HEK293 (cell line): ENCODE measurements at regions not wholly inside any gene's neighbourhood (a gene's known extent, or its start where the extent isn't known, plus 50 kb on each side); places are given as distances from the start of the nearest gene placed in this dataset.
A peak's percentile ranks its signal among the peaks of the same experiment; 100 is the strongest.

Source experiments
- HOXC10 ChIP-seq: sonication (generic); formaldehyde crosslinking; IDR thresholded peaks from 2 replicates; pipeline ENCODE4 v1.8.1; 2023; ENCODE audit warnings: mild to moderate bottlenecking, missing genetic modification reagents
- HOXD13 ChIP-seq: sonication (generic); formaldehyde crosslinking; IDR thresholded peaks from 2 replicates; pipeline ENCODE4 v1.8.0; 2022; ENCODE audit warnings: missing genetic modification reagents, borderline replicate concordance
- KLF10 ChIP-seq: fragments of 450-650 bp; IDR thresholded peaks from 2 replicates; pipeline ENCODE4 v1.5.1; 2018; ENCODE audit warnings: missing biosample characterization, mild to moderate bottlenecking, missing genetic modification characterization
- PRDM1 ChIP-seq: fragments of 450-650 bp; formaldehyde crosslinking; IDR thresholded peaks from 2 replicates; pipeline ENCODE4; 2016; ENCODE audit warnings: missing biosample characterization, missing genetic modification characterization
- SP2 ChIP-seq: fragments of 450-650 bp; formaldehyde crosslinking; IDR thresholded peaks from 2 replicates; pipeline ENCODE4 v1.5.1; 2016; ENCODE audit warnings: missing biosample characterization, missing genetic modification characterization
- ZBTB1 ChIP-seq: fragments of 450-650 bp; formaldehyde crosslinking; IDR thresholded peaks from 2 replicates; pipeline ENCODE4 v1.5.1; 2016; ENCODE audit warnings: missing biosample characterization, missing genetic modification characterization
- ZBTB21 ChIP-seq: fragments of 450-650 bp; formaldehyde crosslinking; IDR thresholded peaks from 2 replicates; pipeline ENCODE4 v1.5.1; 2017; ENCODE audit warnings: missing biosample characterization, missing genetic modification characterization
- ZBTB7A ChIP-seq: fragments of 450-650 bp; formaldehyde crosslinking; IDR thresholded peaks from 2 replicates; pipeline ENCODE4 v1.5.1; 2016; ENCODE audit warnings: low read depth, missing biosample characterization, missing genetic modification characterization
- ZNF10 ChIP-seq: fragments of 450-650 bp; formaldehyde crosslinking; IDR thresholded peaks from 2 replicates; pipeline ENCODE4 v1.5.1; 2017; ENCODE audit warnings: missing biosample characterization, missing genetic modification characterization
- ZNF121 ChIP-seq: fragments of 450-650 bp; formaldehyde crosslinking; IDR thresholded peaks from 2 replicates; pipeline ENCODE4 v1.5.1; 2016; ENCODE audit warnings: missing biosample characterization, missing genetic modification characterization
- ZNF169 ChIP-seq: fragments of 450-650 bp; formaldehyde crosslinking; IDR thresholded peaks from 2 replicates; pipeline ENCODE4 v1.5.1; 2016; ENCODE audit warnings: missing biosample characterization, missing genetic modification characterization
- ZNF211 ChIP-seq: fragments of 450-650 bp; formaldehyde crosslinking; IDR thresholded peaks from 2 replicates; pipeline ENCODE4 v1.5.1; 2016; ENCODE audit warnings: low read depth, missing biosample characterization, missing genetic modification characterization
- ZNF239 ChIP-seq: fragments of 450-650 bp; formaldehyde crosslinking; IDR thresholded peaks from 2 replicates; pipeline ENCODE4 v1.5.1; 2016; ENCODE audit warnings: missing biosample characterization, missing genetic modification characterization
- ZNF350 ChIP-seq: fragments of 450-650 bp; formaldehyde crosslinking; IDR thresholded peaks from 2 replicates; pipeline ENCODE4 v1.5.0; 2017; ENCODE audit warnings: missing biosample characterization, mild to moderate bottlenecking, missing genetic modification characterization
- ZNF514 ChIP-seq: fragments of 450-650 bp; formaldehyde crosslinking; IDR thresholded peaks from 2 replicates; pipeline ENCODE4 v1.5.1; 2016; ENCODE audit warnings: missing biosample characterization, missing genetic modification characterization
- ZNF521 ChIP-seq: fragments of 450-650 bp; formaldehyde crosslinking; IDR thresholded peaks from 2 replicates; pipeline ENCODE4 v1.5.1; 2017; ENCODE audit warnings: missing biosample characterization, mild to moderate bottlenecking, missing genetic modification characterization
- ZNF585B ChIP-seq: fragments of 450-650 bp; formaldehyde crosslinking; IDR thresholded peaks from 2 replicates; pipeline ENCODE4 v1.5.1; 2016; ENCODE audit warnings: missing biosample characterization, missing genetic modification characterization
- ZNF596 ChIP-seq: fragments of 450-650 bp; IDR thresholded peaks from 2 replicates; pipeline ENCODE4 v1.5.0; 2018; ENCODE audit warnings: missing biosample characterization, mild to moderate bottlenecking, missing genetic modification characterization, moderate library complexity
- ZNF621 ChIP-seq: fragments of 450-650 bp; formaldehyde crosslinking; IDR thresholded peaks from 2 replicates; pipeline ENCODE4 v1.5.1; 2017; ENCODE audit warnings: missing biosample characterization, missing genetic modification characterization
- ZNF624 ChIP-seq: fragments of 450-650 bp; formaldehyde crosslinking; IDR thresholded peaks from 2 replicates; pipeline ENCODE4 v1.5.1; 2017; ENCODE audit warnings: missing biosample characterization, missing genetic modification characterization
- ZNF629 ChIP-seq: fragments of 450-650 bp; formaldehyde crosslinking; IDR thresholded peaks from 2 replicates; pipeline ENCODE4 v1.5.1; 2017; ENCODE audit warnings: missing biosample characterization, missing genetic modification characterization
- ZNF830 ChIP-seq: fragments of 450-650 bp; IDR thresholded peaks from 2 replicates; pipeline ENCODE4 v1.5.0; 2018; ENCODE audit warnings: missing biosample characterization, missing genetic modification characterization, low read depth, mild to moderate bottlenecking, moderate library complexity
- ZSCAN23 ChIP-seq: fragments of 450-650 bp; formaldehyde crosslinking; IDR thresholded peaks from 2 replicates; pipeline ENCODE4 v1.5.1; 2016; ENCODE audit warnings: missing biosample characterization, missing genetic modification characterization
- TF ChIP-seq, protein P1 (sequence below): fragments of 450-650 bp; formaldehyde crosslinking; IDR thresholded peaks from 2 replicates; pipeline ENCODE4 v1.5.1; 2016; ENCODE audit warnings: missing biosample characterization, missing genetic modification characterization, borderline replicate concordance
- TF ChIP-seq, protein P2 (sequence below): fragments of 450-650 bp; formaldehyde crosslinking; IDR thresholded peaks from 2 replicates; pipeline ENCODE4 v1.5.1; 2016; ENCODE audit warnings: missing biosample characterization, missing genetic modification characterization
- TF ChIP-seq, protein P3 (sequence below): fragments of 450-650 bp; formaldehyde crosslinking; IDR thresholded peaks from 2 replicates; pipeline ENCODE4 v1.5.1; 2016; ENCODE audit warnings: missing biosample characterization, missing genetic modification characterization
- TF ChIP-seq, protein P4 (sequence below): fragments of 450-650 bp; IDR thresholded peaks from 2 replicates; pipeline ENCODE4 v1.5.1; 2018; ENCODE audit warnings: missing biosample characterization, missing genetic modification characterization
- TF ChIP-seq, protein P5 (sequence below): fragments of 450-650 bp; formaldehyde crosslinking; IDR thresholded peaks from 2 replicates; pipeline ENCODE4 v1.5.0; 2017; ENCODE audit warnings: missing biosample characterization, missing genetic modification characterization, borderline replicate concordance

DNA sequence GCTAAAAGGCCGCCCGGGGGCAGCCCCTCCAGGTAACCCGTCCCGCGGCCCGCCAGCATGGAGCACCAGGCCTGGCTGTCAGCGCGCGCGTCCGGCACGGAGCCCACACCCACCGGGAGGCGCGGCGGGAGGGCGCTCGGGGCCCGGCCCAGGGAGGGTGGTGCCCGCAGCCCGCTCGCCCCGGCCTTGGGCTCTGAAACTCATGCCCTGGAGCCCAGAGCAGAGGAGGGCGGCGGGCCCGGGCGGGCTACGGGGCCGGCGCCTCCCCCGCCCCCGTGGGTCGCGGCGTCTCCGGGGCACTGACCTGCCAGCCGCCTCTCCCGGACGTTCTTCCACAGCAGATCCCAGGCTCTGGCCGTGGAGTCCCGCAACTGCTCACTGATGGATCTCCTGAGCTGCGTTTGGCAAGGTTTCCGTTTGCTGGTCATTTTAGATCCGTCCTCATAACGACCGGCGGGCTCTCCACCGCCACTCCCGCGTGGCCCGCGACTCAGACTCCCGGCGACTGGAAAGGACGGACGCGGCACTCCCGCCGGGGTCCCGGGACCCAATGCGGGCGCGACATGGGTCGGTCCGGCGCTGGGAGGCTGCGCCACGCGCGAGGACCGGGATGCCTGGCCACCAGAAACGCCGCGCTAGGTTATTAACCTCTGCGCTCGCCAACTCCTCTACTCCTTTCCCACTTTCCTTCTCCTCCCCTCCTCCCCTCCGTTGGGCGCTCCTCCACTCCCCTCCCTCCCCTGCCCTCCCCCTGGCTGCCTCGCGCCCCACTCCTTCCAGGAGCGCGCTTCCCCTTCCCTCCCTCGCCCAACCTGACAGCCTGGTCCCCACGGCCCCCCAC is 64.7 kb upstream of the STARD13 start (continued):
- TF ChIP-seq, protein P1, sequence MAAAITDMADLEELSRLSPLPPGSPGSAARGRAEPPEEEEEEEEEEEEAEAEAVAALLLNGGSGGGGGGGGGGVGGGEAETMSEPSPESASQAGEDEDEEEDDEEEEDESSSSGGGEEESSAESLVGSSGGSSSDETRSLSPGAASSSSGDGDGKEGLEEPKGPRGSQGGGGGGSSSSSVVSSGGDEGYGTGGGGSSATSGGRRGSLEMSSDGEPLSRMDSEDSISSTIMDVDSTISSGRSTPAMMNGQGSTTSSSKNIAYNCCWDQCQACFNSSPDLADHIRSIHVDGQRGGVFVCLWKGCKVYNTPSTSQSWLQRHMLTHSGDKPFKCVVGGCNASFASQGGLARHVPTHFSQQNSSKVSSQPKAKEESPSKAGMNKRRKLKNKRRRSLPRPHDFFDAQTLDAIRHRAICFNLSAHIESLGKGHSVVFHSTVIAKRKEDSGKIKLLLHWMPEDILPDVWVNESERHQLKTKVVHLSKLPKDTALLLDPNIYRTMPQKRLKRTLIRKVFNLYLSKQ (tag by site-specific recombination): no peak
- TF ChIP-seq ZNF514 (tag by site-specific recombination): no peak
- TF ChIP-seq ZNF596 (tag by site-specific recombination): peak; percentile 40; the same call in 1 of the 2 replicates
- TF ChIP-seq ZNF211 (tag by site-specific recombination): no peak
- TF ChIP-seq, protein P2, sequence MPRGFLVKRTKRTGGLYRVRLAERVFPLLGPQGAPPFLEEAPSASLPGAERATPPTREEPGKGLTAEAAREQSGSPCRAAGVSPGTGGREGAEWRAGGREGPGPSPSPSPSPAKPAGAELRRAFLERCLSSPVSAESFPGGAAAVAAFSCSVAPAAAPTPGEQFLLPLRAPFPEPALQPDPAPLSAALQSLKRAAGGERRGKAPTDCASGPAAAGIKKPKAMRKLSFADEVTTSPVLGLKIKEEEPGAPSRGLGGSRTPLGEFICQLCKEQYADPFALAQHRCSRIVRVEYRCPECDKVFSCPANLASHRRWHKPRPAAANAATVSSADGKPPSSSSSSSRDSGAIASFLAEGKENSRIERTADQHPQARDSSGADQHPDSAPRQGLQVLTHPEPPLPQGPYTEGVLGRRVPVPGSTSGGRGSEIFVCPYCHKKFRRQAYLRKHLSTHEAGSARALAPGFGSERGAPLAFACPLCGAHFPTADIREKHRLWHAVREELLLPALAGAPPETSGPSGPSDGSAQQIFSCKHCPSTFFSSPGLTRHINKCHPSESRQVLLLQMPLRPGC: no peak
- no peak for TF ChIP-seq ZBTB1
- TF ChIP-seq ZNF621 (tag by site-specific recombination): no peak
- 0 out of 2 replicates have a peak, but pooled peaks have one; percentile 33 for TF ChIP-seq ZSCAN23
- TF ChIP-seq, protein P3, sequence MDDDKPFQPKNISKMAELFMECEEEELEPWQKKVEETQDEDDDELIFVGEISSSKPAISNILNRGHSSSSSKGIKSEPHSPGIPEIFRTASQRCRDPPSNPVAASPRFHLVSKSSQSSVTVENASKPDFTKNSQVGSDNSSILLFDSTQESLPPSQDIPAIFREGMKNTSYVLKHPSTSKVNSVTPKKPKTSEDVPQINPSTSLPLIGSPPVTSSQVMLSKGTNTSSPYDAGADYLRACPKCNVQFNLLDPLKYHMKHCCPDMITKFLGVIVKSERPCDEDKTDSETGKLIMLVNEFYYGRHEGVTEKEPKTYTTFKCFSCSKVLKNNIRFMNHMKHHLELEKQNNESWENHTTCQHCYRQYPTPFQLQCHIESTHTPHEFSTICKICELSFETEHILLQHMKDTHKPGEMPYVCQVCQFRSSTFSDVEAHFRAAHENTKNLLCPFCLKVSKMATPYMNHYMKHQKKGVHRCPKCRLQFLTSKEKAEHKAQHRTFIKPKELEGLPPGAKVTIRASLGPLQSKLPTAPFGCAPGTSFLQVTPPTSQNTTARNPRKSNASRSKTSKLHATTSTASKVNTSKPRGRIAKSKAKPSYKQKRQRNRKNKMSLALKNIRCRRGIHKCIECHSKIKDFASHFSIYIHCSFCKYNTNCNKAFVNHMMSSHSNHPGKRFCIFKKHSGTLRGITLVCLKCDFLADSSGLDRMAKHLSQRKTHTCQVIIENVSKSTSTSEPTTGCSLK (tag by site-specific recombination): no peak
- TF ChIP-seq SP2 (tag by site-specific recombination): peak; percentile 49
- TF ChIP-seq ZNF350 (tag by site-specific recombination): no peak
- peak; percentile 88 for TF ChIP-seq PRDM1 (tag by site-specific recombination)
- TF ChIP-seq, protein P4, sequence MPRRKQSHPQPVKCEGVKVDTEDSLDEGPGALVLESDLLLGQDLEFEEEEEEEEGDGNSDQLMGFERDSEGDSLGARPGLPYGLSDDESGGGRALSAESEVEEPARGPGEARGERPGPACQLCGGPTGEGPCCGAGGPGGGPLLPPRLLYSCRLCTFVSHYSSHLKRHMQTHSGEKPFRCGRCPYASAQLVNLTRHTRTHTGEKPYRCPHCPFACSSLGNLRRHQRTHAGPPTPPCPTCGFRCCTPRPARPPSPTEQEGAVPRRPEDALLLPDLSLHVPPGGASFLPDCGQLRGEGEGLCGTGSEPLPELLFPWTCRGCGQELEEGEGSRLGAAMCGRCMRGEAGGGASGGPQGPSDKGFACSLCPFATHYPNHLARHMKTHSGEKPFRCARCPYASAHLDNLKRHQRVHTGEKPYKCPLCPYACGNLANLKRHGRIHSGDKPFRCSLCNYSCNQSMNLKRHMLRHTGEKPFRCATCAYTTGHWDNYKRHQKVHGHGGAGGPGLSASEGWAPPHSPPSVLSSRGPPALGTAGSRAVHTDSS (tag by site-specific recombination): no peak
- no peak for TF ChIP-seq ZNF169
- no peak for TF ChIP-seq HOXD13
- TF ChIP-seq HOXC10 (CRISPR knock-in tag): no peak
- no peak for TF ChIP-seq ZNF629
- no peak for TF ChIP-seq ZNF624 (tag by site-specific recombination)
- TF ChIP-seq ZNF239 (tag by site-specific recombination): no peak
- no peak for TF ChIP-seq ZNF521
- 0 out of 2 replicates have a peak, but pooled peaks have one; percentile 30 for TF ChIP-seq KLF10
- TF ChIP-seq ZNF830 (tag by site-specific recombination): no peak
- peak; percentile 25; the same call in 1 of the 2 replicates for TF ChIP-seq ZNF585B (tag by site-specific recombination)
- TF ChIP-seq ZBTB7A (tag by site-specific recombination): 0 out of 2 replicates have a peak, but pooled peaks have one; percentile 44
- TF ChIP-seq ZNF10 (tag by site-specific recombination): no peak
- no peak for TF ChIP-seq ZBTB21 (tag by site-specific recombination)
- no peak for TF ChIP-seq ZNF121 (tag by site-specific recombination)
- TF ChIP-seq, protein P5, sequence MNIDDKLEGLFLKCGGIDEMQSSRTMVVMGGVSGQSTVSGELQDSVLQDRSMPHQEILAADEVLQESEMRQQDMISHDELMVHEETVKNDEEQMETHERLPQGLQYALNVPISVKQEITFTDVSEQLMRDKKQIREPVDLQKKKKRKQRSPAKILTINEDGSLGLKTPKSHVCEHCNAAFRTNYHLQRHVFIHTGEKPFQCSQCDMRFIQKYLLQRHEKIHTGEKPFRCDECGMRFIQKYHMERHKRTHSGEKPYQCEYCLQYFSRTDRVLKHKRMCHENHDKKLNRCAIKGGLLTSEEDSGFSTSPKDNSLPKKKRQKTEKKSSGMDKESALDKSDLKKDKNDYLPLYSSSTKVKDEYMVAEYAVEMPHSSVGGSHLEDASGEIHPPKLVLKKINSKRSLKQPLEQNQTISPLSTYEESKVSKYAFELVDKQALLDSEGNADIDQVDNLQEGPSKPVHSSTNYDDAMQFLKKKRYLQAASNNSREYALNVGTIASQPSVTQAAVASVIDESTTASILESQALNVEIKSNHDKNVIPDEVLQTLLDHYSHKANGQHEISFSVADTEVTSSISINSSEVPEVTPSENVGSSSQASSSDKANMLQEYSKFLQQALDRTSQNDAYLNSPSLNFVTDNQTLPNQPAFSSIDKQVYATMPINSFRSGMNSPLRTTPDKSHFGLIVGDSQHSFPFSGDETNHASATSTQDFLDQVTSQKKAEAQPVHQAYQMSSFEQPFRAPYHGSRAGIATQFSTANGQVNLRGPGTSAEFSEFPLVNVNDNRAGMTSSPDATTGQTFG (tag by site-specific recombination): no peak
